ENCODE measurements at regions not wholly inside any gene's neighbourhood (a gene's known extent, or its start where the extent isn't known, plus 50 kb on each side); places are given as distances from the start of the nearest gene placed in this dataset.

GRCh38 chr12:16870845-16871244 lies 264.9 kb upstream of the LMO3 start:
- Histone ChIP-seq H3K36me3 (ENCODE audit: control insufficient read depth, insufficient read depth, low read length) (no peaks in the 10 kb centered on the region), H3K9ac (ENCODE audit: insufficient read depth in 1 of 2, low read depth in 2 of 2, low read length in 2 of 2) (no peak overlapping the region), H3K9me1 (ENCODE audit: control insufficient read depth, insufficient read depth, low read length) (no peaks in the 10 kb centered on the region), H4K20me1 (replicated peaks; ENCODE audit: control insufficient read depth, insufficient read depth, low read length) (no peaks in the 10 kb centered on the region), H3K27me3 (ENCODE audit: control insufficient read depth in 2 of 2, insufficient read depth in 2 of 2, low read length in 2 of 2) (no peaks in the 10 kb centered on the region; a peak in 1 of 5 replicates), H3K27ac (ENCODE audit: extremely low read depth, low read depth, low read length) (no peak overlapping the region), H3K9me3 (replicated peaks; ENCODE audit: control insufficient read depth, insufficient read depth, low read depth, low read length) (no peaks in the 10 kb centered on the region), H3K4me2 (ENCODE audit: insufficient read depth, low read length) (no peak overlapping the region), H3K4me1 (replicated peaks in 1 of 2; ENCODE audit: control insufficient read depth in 2 of 2, insufficient read depth in 2 of 2, low read length in 2 of 2) (no peaks in the 10 kb centered on the region), H3K79me2 (ENCODE audit: control insufficient read depth, insufficient read depth, low read length) (no peaks in the 10 kb centered on the region), H2AFZ (ENCODE audit: low read depth, low read length) (no peak overlapping the region), H3K4me3 (no peak overlapping the region)
- in situ Hi-C loops (cut with MboI), result no loop called here
- intact Hi-C loops (cut with micrococcal nuclease), result no loop called here
- no TSS peak for BruUV-seq (replicated peaks)
- ATAC-seq, result no peak
- 0% methylated on average over 1 of the region's 1 CpG for WGBS (ENCODE audit: insufficient coverage, low coverage, missing lambda C conversion rate)
- FAIRE-seq, result no peak
- POLR2A ChIA-PET, result no interaction called here
- no peak for DNase-seq (ENCODE audit: extremely low read depth in 1 of 4, low spot score in 3 of 4)
- CTCF ChIA-PET (ENCODE audit: low intra/inter-chr PET ratio), result no interaction called here
- TF ChIP-seq C11orf30 (IDR thresholded peaks at IDR 0.05; ENCODE audit: low read depth) (peak; percentile 35; the same call in 1 of the 2 replicates), SREBF1 (IDR thresholded peaks at IDR 0.05; ENCODE audit: borderline replicate concordance, low read depth, low read length) (no peak), ZNF431 (CRISPR knock-in tag; IDR thresholded peaks at IDR 0.05) (no peak), ID3 (CRISPR knock-in tag; IDR thresholded peaks at IDR 0.05) (no peak), ID3 (tag; IDR thresholded peaks at IDR 0.05) (no peak), FOSL1 (tag; conservative IDR thresholded peaks at IDR 0.05) (no peak), WHSC1 (IDR thresholded peaks at IDR 0.05; ENCODE audit: low read length) (no peak), E4F1 (CRISPR knock-in tag; IDR thresholded peaks at IDR 0.05; ENCODE audit: borderline replicate concordance) (no peak), HNRNPLL (IDR thresholded peaks at IDR 0.05; ENCODE audit: low read depth, low read length, poor library complexity, severe bottlenecking) (no peak), ZNF518B (CRISPR knock-in tag; IDR thresholded peaks at IDR 0.05) (no peak), CEBPB (tag; IDR thresholded peaks at IDR 0.05) (no peak), NCOA1 (IDR thresholded peaks at IDR 0.05; ENCODE audit: low read depth) (no peak), ILF3 (IDR thresholded peaks at IDR 0.05; ENCODE audit: borderline replicate concordance) (no peak), ZNF143 (CRISPR knock-in tag; IDR thresholded peaks at IDR 0.05) (no peak), ZKSCAN8 (CRISPR knock-in tag; IDR thresholded peaks at IDR 0.05) (no peak), GATAD2A (IDR thresholded peaks at IDR 0.05) (no peak), PRMT5 (CRISPR knock-in tag; IDR thresholded peaks at IDR 0.05) (no peak)

Data from K562 (cell line).